ENCODE measurements at regions not wholly inside any gene's neighbourhood (a gene's known extent, or its start where the extent isn't known, plus 50 kb on each side); places are given as distances from the start of the nearest gene placed in this dataset.

DNA sequence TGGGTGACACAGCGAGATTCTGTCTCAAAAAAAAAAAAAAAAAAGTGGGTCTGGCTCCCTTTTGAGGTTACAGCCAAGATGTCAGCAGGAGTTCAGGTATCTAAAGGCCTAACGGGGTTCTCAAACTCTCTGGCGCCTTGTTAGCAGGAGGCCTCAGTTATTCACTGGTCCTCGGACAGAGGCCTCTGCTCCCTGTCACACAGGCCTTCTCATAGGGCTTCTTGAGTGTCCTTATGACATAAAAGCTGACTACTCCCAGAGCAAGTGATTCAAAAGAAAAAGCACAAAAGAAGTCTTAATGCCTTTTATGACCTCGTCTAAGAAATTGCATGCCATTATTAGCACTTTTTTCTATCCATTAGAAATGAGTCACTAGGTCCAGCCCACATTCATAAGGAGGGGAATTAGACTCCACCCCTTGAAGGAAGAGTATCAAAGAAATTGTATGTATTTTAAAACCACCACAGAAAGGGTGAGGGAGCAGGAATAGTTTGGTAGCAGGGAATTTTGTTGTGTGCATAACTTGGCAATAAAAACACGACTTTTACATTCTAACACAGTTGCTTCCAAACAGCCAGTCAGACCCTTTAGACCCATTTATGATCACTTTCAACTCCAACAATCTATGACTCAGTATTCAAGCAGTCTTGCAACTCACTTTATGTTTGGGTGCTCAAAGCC, 90.3 kb downstream of the MEX3B start:
- Histone ChIP-seq H3K36me3 (ENCODE audit: control insufficient read depth, insufficient read depth, low read length) (no peaks in the 10 kb centered on the region), H3K27me3 (ENCODE audit: control insufficient read depth, insufficient read depth, low read length) (no peaks in the 10 kb centered on the region), H3K4me3 (ENCODE audit: low read depth, low read length) (no peak overlapping the region)
- POLR2A ChIA-PET, result no interaction called here
- CTCF ChIA-PET, result interaction anchor here (0.6 to 1.0 kb wide), 2 partner anchors 32 to 96 kb away, joined by 3 to 4 read pairs; no protein-coding TSS in a partner anchor
- TF ChIP-seq, protein P1, sequence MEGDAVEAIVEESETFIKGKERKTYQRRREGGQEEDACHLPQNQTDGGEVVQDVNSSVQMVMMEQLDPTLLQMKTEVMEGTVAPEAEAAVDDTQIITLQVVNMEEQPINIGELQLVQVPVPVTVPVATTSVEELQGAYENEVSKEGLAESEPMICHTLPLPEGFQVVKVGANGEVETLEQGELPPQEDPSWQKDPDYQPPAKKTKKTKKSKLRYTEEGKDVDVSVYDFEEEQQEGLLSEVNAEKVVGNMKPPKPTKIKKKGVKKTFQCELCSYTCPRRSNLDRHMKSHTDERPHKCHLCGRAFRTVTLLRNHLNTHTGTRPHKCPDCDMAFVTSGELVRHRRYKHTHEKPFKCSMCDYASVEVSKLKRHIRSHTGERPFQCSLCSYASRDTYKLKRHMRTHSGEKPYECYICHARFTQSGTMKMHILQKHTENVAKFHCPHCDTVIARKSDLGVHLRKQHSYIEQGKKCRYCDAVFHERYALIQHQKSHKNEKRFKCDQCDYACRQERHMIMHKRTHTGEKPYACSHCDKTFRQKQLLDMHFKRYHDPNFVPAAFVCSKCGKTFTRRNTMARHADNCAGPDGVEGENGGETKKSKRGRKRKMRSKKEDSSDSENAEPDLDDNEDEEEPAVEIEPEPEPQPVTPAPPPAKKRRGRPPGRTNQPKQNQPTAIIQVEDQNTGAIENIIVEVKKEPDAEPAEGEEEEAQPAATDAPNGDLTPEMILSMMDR (IDR thresholded peaks at IDR 0.05; ENCODE audit: insufficient read depth, low read depth, low read length), result no peak
- DNase-seq (ENCODE audit: low read depth), result peak; percentile 70

DNA sequence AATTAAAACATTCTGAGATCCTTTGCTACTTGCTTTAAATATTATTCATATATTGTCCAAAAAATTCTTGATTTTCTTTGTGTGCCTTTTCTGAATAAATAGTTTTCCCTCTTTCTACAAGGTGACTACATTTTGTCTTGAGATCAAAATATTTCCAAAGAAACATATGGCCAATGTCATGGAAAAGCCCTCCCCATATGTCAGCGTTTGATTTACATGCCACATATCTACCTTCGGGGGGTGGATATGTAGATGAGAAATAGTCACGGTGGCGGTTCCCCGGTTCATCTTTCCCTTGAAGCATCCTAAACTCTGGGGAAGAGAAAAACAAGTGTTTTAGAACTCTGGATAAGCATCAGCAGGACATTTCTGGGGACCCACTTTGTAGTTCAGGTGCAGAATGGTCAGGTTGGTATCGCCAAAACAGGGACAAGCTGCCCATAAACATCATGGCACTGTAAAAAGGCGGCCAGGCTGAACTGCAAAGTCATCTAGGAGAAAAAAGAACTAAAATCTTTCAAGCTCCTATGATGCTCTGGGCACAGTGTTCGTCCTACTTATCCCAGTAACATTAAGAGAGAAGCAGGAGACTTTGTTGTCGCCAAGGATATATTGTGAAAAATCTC, 91.5 kb downstream of the MEX3B start:
- CTCF ChIA-PET, result no interaction called here
- no peak overlapping the region for H3K4me3 ChIP-seq (ENCODE audit: low read depth, low read length)
- no peaks in the 10 kb centered on the region for H3K36me3 ChIP-seq (ENCODE audit: control insufficient read depth, insufficient read depth, low read length)
- TF ChIP-seq, protein P1 (IDR thresholded peaks at IDR 0.05; ENCODE audit: insufficient read depth, low read depth, low read length), result no peak
- DNase-seq (ENCODE audit: low read depth), result no peak
- H3K27me3 ChIP-seq (ENCODE audit: control insufficient read depth, insufficient read depth, low read length), result no peaks in the 10 kb centered on the region
- POLR2A ChIA-PET, result no interaction called here

DNA sequence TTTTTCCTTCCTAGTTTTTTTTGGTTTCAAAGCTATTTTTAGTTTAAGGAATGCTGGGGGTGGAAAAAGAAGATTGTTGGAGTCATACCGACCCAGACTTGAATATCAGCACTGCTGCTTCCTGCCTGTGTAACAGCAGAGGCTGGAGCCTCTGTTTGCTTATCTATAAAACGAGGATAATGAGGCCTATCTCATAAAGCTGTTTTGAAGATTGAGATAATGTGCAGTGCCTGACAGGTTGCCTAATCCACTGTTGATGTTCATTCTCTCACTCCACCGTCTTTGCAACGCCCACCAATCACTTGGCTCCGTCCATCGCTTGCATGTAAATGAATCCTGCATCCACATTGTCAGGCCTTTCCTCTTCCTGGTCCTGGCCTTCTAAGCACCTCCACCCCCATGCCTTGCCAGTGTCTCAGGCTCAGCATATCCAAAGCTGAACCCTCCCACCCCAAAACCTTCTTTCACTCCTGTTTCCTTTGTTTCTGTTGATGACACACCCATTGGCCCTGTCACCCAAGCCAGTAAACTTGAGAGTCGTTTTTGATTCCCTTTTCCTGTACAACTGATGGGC, 94.9 kb downstream of the MEX3B start:
- DNase-seq (ENCODE audit: low read depth), result no peak
- CTCF ChIA-PET, result interaction anchor here (1.6 kb wide), 1 partner anchor 11 kb away, joined by 3 read pairs; no protein-coding TSS in a partner anchor

DNA sequence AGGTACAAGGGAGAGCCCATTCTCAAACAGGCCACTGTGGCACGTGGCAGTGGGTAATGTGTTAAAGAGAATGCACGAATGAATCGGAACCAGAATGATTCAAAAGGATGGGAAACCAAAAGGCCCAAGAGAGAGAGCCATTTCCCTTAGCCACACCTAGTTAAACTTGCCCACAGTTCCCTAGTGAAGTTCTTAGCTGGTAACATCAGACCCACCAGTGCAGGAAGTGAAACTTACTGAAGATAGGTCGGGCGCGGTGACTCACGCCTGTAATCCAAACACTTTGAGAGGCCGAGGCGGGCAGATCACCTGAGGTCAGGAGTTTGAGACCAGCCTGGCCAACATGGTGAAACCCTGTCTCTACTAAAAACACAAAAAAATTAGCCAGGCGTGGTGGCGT, 97.1 kb downstream of the MEX3B start:
- H3K36me3 ChIP-seq (ENCODE audit: control insufficient read depth, insufficient read depth, low read length), result no peaks in the 10 kb centered on the region
- TF ChIP-seq, protein P1 (IDR thresholded peaks at IDR 0.05; ENCODE audit: insufficient read depth, low read depth, low read length), result no peak
- no peak overlapping the region for H3K4me3 ChIP-seq (ENCODE audit: low read depth, low read length)
- no peaks in the 10 kb centered on the region for H3K27me3 ChIP-seq (ENCODE audit: control insufficient read depth, insufficient read depth, low read length)
- CTCF ChIA-PET, result interaction anchor here (0.9 to 1.2 kb wide), 2 partner anchors 9 to 24 kb away, joined by 3 read pairs; no protein-coding TSS in a partner anchor
- POLR2A ChIA-PET, result no interaction called here
- no peak for DNase-seq (ENCODE audit: low read depth)

More for the DNA sequence above, 94.9 kb downstream of the MEX3B start:
- no peaks in the 10 kb centered on the region for H3K36me3 ChIP-seq (ENCODE audit: control insufficient read depth, insufficient read depth, low read length)
- no peaks in the 10 kb centered on the region for H3K27me3 ChIP-seq (ENCODE audit: control insufficient read depth, insufficient read depth, low read length)
- TF ChIP-seq, protein P1 (IDR thresholded peaks at IDR 0.05; ENCODE audit: insufficient read depth, low read depth, low read length), result no peak
- POLR2A ChIA-PET, result interaction anchor here (0.7 kb wide), 1 partner anchor 605 kb away, joined by 3 read pairs; no protein-coding TSS in a partner anchor
- no peak overlapping the region for H3K4me3 ChIP-seq (ENCODE audit: low read depth, low read length)

DNA sequence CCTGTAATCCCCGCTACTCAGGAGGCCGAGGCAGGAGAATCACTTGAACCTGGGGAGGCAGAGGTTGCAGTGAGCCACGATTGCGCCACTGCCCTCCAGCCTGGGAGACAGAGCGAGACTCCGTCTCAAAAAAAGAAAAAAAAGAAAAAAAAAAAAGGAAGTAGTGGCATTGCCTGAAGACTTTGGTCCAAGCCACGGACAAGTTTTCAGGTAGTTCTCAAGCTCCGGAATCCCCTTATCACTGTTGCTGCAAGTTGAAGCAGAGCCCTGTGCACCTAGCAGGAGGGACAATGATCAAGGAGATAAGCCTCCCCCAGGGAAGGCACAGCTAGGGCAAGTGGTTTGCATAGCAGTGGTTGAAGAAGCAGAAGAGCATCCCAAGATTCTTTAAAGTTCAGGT, 97.6 kb downstream of the MEX3B start:
- ChIA-PET CTCF (interaction anchor here (0.9 kb wide), 1 partner anchor 24 kb away, joined by 3 read pairs; no protein-coding TSS in a partner anchor), POLR2A (no interaction called here)
- TF ChIP-seq, protein P1 (IDR thresholded peaks at IDR 0.05; ENCODE audit: insufficient read depth, low read depth, low read length), result no peak
- no peak for DNase-seq (ENCODE audit: low read depth)
- Histone ChIP-seq H3K27me3 (ENCODE audit: control insufficient read depth, insufficient read depth, low read length) (no peaks in the 10 kb centered on the region), H3K4me3 (ENCODE audit: low read depth, low read length) (no peak overlapping the region), H3K36me3 (ENCODE audit: control insufficient read depth, insufficient read depth, low read length) (no peaks in the 10 kb centered on the region)
